GM19372 (cell line): ENCODE measurements at regions not wholly inside any gene's neighbourhood (a gene's known extent, or its start where the extent isn't known, plus 50 kb on each side); places are given as distances from the start of the nearest gene placed in this dataset.

Source experiments
- ATAC-seq: cut with Tn5 transposase; IDR thresholded peaks from one replicate; pipeline ENCODE4 v1.9.1; 2021; ENCODE audit warnings: mild to moderate bottlenecking, low read depth, moderate library complexity; ENCODE audit not compliant: unreplicated experiment

GRCh38 chr18:76258209-76258608 lies 236.8 kb downstream of the ZNF516 start:
- ATAC-seq = no peak

GRCh38 chr18:76255070-76255683 lies 239.9 kb downstream of the ZNF516 start:
- peak; percentile 79 for ATAC-seq

GRCh38 chr18:76252880-76253279 lies 242.2 kb downstream of the ZNF516 start:
- ATAC-seq = no peak

- no peak for ATAC-seq
These were observed 242.9 kb downstream of the ZNF516 start for GRCh38 chr18:76252139-76252538.

GRCh38 chr18:76251691-76252090 lies 243.4 kb downstream of the ZNF516 start:
- ATAC-seq = no peak

- no peak for ATAC-seq
These were observed 248.5 kb downstream of the ZNF516 start for GRCh38 chr18:76246590-76246989.

- no peak for ATAC-seq
These were observed 260.4 kb downstream of the ZNF516 start for GRCh38 chr18:76234676-76235060.

GRCh38 chr18:76233876-76234675 lies 261.0 kb downstream of the ZNF516 start:
- ATAC-seq = no peak

GRCh38 chr18:76233406-76233805 lies 261.6 kb downstream of the ZNF516 start:
- no peak for ATAC-seq

- ATAC-seq = no peak
These were observed 262.3 kb downstream of the ZNF516 start for GRCh38 chr18:76232779-76233178.

- ATAC-seq = no peak
These were observed 263.0 kb downstream of the ZNF516 start for GRCh38 chr18:76232010-76232409.

- no peak for ATAC-seq
These were observed 263.6 kb downstream of the ZNF516 start for GRCh38 chr18:76231402-76231801.

GRCh38 chr18:76230791-76231190 lies 264.3 kb downstream of the ZNF516 start:
- ATAC-seq = no peak

GRCh38 chr18:76228716-76229115 lies 266.3 kb downstream of the ZNF516 start:
- no peak for ATAC-seq

GRCh38 chr18:76227759-76228158 lies 267.3 kb downstream of the ZNF516 start:
- no peak for ATAC-seq

- no peak for ATAC-seq
These were observed 271.6 kb downstream of the ZNF516 start for GRCh38 chr18:76223403-76223802.

- ATAC-seq = no peak
These were observed 276.0 kb downstream of the ZNF516 start for GRCh38 chr18:76219023-76219422.

- no peak for ATAC-seq
These were observed 278.9 kb downstream of the ZNF516 start for GRCh38 chr18:76216096-76216495.

- no peak for ATAC-seq
These were observed 281.1 kb downstream of the ZNF516 start for GRCh38 chr18:76213991-76214390.

- ATAC-seq = no peak
These were observed 282.1 kb downstream of the ZNF516 start for GRCh38 chr18:76212960-76213359.

- ATAC-seq = no peak
These were observed 285.4 kb downstream of the ZNF516 start for GRCh38 chr18:76209597-76209996.

GRCh38 chr18:76208678-76209306 lies 286.2 kb downstream of the ZNF516 start:
- ATAC-seq = no peak
